Endodermal cell (in vitro differentiated cells): ENCODE measurements at regions not wholly inside any gene's neighbourhood (a gene's known extent, or its start where the extent isn't known, plus 50 kb on each side); places are given as distances from the start of the nearest gene placed in this dataset.
A peak's percentile ranks its signal among the peaks of the same experiment; 100 is the strongest.

Experiments
- DNase-seq: peaks from one replicate; pipeline ENCODE4 v3.0.0-alpha.2; 2017
- H3K27ac ChIP-seq: 2 replicates; pipeline ENCODE4 v1.5.1; 2013; ENCODE audit warnings: mild to moderate bottlenecking, low read depth, low read length, moderate library complexity
- H3K27me3 ChIP-seq: 2 replicates; pipeline ENCODE4 v1.6.1; 2013; ENCODE audit warnings: mild to moderate bottlenecking, low read length, moderate library complexity; ENCODE audit not compliant: insufficient read depth, control insufficient read depth, poor library complexity, severe bottlenecking
- H3K36me3 ChIP-seq: 2 replicates; pipeline ENCODE4 v1.7.0; 2013; ENCODE audit warnings: mild to moderate bottlenecking, low read length, moderate library complexity; ENCODE audit not compliant: control insufficient read depth, insufficient read depth
- H3K4me1 ChIP-seq: one replicate; pipeline ENCODE4 v1.7.0; 2013; ENCODE audit warnings: low read length; ENCODE audit not compliant: control insufficient read depth, insufficient read depth
- H3K4me3 ChIP-seq: 2 replicates; pipeline ENCODE4 v1.5.1; 2013; ENCODE audit warnings: mild to moderate bottlenecking, low read length, moderate library complexity
- H3K9ac ChIP-seq: 2 replicates; pipeline ENCODE4 v1.6.1; 2013; ENCODE audit warnings: mild to moderate bottlenecking, low read length, moderate library complexity; ENCODE audit not compliant: poor library complexity, severe bottlenecking; ENCODE audit errors: extremely low read depth
- H3K9me3 ChIP-seq: 2 replicates; pipeline ENCODE4 v1.6.1; 2013; ENCODE audit warnings: mild to moderate bottlenecking, low read length, moderate library complexity; ENCODE audit not compliant: control insufficient read depth
- H3K27ac Mint-ChIP-seq: 2 replicates; pipeline ENCODE4 v1.8.0; 2020; ENCODE audit warnings: mixed read lengths
- H3K27me3 Mint-ChIP-seq: 2 replicates; pipeline ENCODE4 v1.8.0; 2021; ENCODE audit warnings: mild to moderate bottlenecking, mixed read lengths; ENCODE audit not compliant: insufficient read depth
- H3K36me3 Mint-ChIP-seq: 2 replicates; pipeline ENCODE4 v1.8.0; 2020; ENCODE audit warnings: low read depth, mixed read lengths
- H3K4me1 Mint-ChIP-seq: 2 replicates; pipeline ENCODE4 v1.8.0; 2020; ENCODE audit warnings: mixed read lengths
- H3K4me3 Mint-ChIP-seq: 2 replicates; pipeline ENCODE4 v1.8.0; 2020; ENCODE audit warnings: mild to moderate bottlenecking, moderate library complexity, mixed read lengths
- H3K9me3 Mint-ChIP-seq: 2 replicates; pipeline ENCODE4 v1.8.0; 2020; ENCODE audit warnings: mild to moderate bottlenecking, mixed read lengths
- WGBS, 2 experiments: methylation state at CpG; one replicate each; pipeline versions ENCODE4 v1.1.5 to v1.1.7; 2013; ENCODE audit warnings: missing lambda C conversion rate in 2 of 2, mixed read lengths in 1 of 2; ENCODE audit not compliant: insufficient coverage in 1 of 2, insufficient read length in 1 of 2; 5-methylcytosine and 5-hydroxymethylcytosine counted together
- TF ChIP-seq, protein P1 (sequence below): fragments of 200-600 bp; sonication (generic); conservative IDR thresholded peaks from 2 replicates; pipeline ENCODE4 v1.5.0; 2021; ENCODE audit warnings: antibody characterized with exemption, mild to moderate bottlenecking

- peak overlapping the region; percentile 37 for H3K27ac Mint-ChIP-seq
- Histone ChIP-seq H3K4me1 (no peaks in the 10 kb centered on the region), H3K27me3 (no peaks in the 10 kb centered on the region), H3K36me3 (no peaks in the 10 kb centered on the region), H3K27ac (no peak overlapping the region), H3K9me3 (peaks cover 17% of the 10 kb centered on the region), H3K9ac (peak overlapping the region; percentile 28), H3K4me3 (peak overlapping the region; percentile 26)
- DNase-seq = peak; percentile 49
- no peaks in the 10 kb centered on the region for H3K36me3 Mint-ChIP-seq
- H3K4me3 Mint-ChIP-seq = no peak overlapping the region
- H3K27me3 Mint-ChIP-seq = no peaks in the 10 kb centered on the region
- TF ChIP-seq, protein P1, sequence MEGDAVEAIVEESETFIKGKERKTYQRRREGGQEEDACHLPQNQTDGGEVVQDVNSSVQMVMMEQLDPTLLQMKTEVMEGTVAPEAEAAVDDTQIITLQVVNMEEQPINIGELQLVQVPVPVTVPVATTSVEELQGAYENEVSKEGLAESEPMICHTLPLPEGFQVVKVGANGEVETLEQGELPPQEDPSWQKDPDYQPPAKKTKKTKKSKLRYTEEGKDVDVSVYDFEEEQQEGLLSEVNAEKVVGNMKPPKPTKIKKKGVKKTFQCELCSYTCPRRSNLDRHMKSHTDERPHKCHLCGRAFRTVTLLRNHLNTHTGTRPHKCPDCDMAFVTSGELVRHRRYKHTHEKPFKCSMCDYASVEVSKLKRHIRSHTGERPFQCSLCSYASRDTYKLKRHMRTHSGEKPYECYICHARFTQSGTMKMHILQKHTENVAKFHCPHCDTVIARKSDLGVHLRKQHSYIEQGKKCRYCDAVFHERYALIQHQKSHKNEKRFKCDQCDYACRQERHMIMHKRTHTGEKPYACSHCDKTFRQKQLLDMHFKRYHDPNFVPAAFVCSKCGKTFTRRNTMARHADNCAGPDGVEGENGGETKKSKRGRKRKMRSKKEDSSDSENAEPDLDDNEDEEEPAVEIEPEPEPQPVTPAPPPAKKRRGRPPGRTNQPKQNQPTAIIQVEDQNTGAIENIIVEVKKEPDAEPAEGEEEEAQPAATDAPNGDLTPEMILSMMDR = no peak
- 57 to 71% methylated on average over 1 to 3 of the region's 3 CpGs for WGBS, 2 experiments
- peaks cover 6% of the 10 kb centered on the region for H3K4me1 Mint-ChIP-seq
- peaks cover 14% of the 10 kb centered on the region for H3K9me3 Mint-ChIP-seq
These were observed 583.5 kb upstream of the TUSC1 start for GRCh38 chr9:26261503-26262330.

- 99% methylated on average over 3 of the region's 3 CpGs; no CpG with 5 or more reads in 1 of the 2 experiments for WGBS, 2 experiments
- Histone ChIP-seq H3K9ac (no peak overlapping the region), H3K36me3 (no peaks in the 10 kb centered on the region), H3K27ac (no peak overlapping the region), H3K27me3 (no peaks in the 10 kb centered on the region), H3K4me3 (no peak overlapping the region), H3K9me3 (peaks cover 17% of the 10 kb centered on the region), H3K4me1 (no peaks in the 10 kb centered on the region)
- Mint-ChIP-seq H3K9me3 (peaks cover 14% of the 10 kb centered on the region), H3K27me3 (no peaks in the 10 kb centered on the region), H3K27ac (no peak overlapping the region), H3K4me1 (peaks cover 6% of the 10 kb centered on the region), H3K4me3 (no peak overlapping the region), H3K36me3 (no peaks in the 10 kb centered on the region)
- TF ChIP-seq, protein P1 = no peak
- DNase-seq = no peak
These were observed 582.0 kb upstream of the TUSC1 start for GRCh38 chr9:26260238-26260637.

DNA sequence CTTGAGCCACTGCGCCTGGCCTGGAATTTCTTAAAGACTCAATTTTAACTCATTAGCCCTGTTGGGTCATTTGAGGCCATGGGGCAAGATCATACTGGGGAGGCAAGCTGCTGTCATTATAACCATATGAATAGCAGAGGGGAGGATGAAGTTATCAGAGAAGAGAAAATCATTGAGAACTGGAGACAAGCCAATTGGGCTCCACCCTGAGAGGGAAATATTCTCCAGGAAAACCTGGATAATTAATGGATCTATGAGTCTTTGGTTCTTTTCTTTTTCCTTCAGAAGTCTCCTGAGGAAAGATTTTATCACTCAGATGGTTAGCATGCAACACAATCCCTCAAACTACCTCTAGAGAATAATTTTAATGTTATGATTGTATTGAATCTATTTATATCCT lies 569.6 kb upstream of the TUSC1 start:
- no peak overlapping the region for H3K27ac ChIP-seq
- H3K9ac ChIP-seq = no peak overlapping the region
- H3K4me3 Mint-ChIP-seq = no peak overlapping the region
- H3K27me3 ChIP-seq = no peaks in the 10 kb centered on the region
- H3K9me3 ChIP-seq = peaks cover 9% of the 10 kb centered on the region
- no peaks in the 10 kb centered on the region for H3K27me3 Mint-ChIP-seq
- H3K4me1 Mint-ChIP-seq = no peaks in the 10 kb centered on the region
- no peak for DNase-seq
- 94% methylated on average over 1 of the region's 1 CpG; no CpG with 5 or more reads in 1 of the 2 experiments for WGBS, 2 experiments
- no peak overlapping the region for H3K27ac Mint-ChIP-seq
- H3K4me3 ChIP-seq = no peak overlapping the region
- H3K9me3 Mint-ChIP-seq = peaks cover 22% of the 10 kb centered on the region
- H3K4me1 ChIP-seq = no peaks in the 10 kb centered on the region
- TF ChIP-seq, protein P1 = no peak
- no peaks in the 10 kb centered on the region for H3K36me3 ChIP-seq
- no peaks in the 10 kb centered on the region for H3K36me3 Mint-ChIP-seq
